NCI-H774 (cell line): ENCODE measurements at regions not wholly inside any gene's neighbourhood (a gene's known extent, or its start where the extent isn't known, plus 50 kb on each side); places are given as distances from the start of the nearest gene placed in this dataset.

Experiments used
- DNase-seq: peaks from one replicate; lab custom pipeline; 2025; lab: John Stamatoyannopoulos, UW

- DNase-seq: no peak
Measured at GRCh38 chr4:156238171-156238570, 284.5 kb upstream of the CTSO start.

GRCh38 chr4:156237231-156237630 is 283.6 kb upstream of the CTSO start:
- peak; percentile 11 for DNase-seq

- no peak for DNase-seq
Measured at GRCh38 chr4:156230176-156230575, 276.5 kb upstream of the CTSO start.

- DNase-seq: no peak
Measured at GRCh38 chr4:156228676-156229075, 275.0 kb upstream of the CTSO start.

- DNase-seq: no peak
Measured at GRCh38 chr4:156227321-156227720, 273.7 kb upstream of the CTSO start.

GRCh38 chr4:156223985-156224384 is 270.3 kb upstream of the CTSO start:
- DNase-seq: peak; percentile 5

GRCh38 chr4:156217236-156217635 is 263.6 kb upstream of the CTSO start:
- no peak for DNase-seq

- no peak for DNase-seq
Measured at GRCh38 chr4:156201050-156201449, 247.4 kb upstream of the CTSO start.

GRCh38 chr4:156198511-156198910 is 244.8 kb upstream of the CTSO start:
- no peak for DNase-seq

GRCh38 chr4:156197216-156197615 is 243.6 kb upstream of the CTSO start:
- DNase-seq: no peak

GRCh38 chr4:156196722-156197121 is 243.1 kb upstream of the CTSO start:
- no peak for DNase-seq

GRCh38 chr4:156195914-156196313 is 242.2 kb upstream of the CTSO start:
- no peak for DNase-seq

GRCh38 chr4:156194896-156195295 is 241.2 kb upstream of the CTSO start:
- no peak for DNase-seq

GRCh38 chr4:156193800-156194199 is 240.1 kb upstream of the CTSO start:
- no peak for DNase-seq

GRCh38 chr4:156193106-156193505 is 239.4 kb upstream of the CTSO start:
- DNase-seq: no peak

- no peak for DNase-seq
Measured at GRCh38 chr4:156192033-156192432, 238.4 kb upstream of the CTSO start.

GRCh38 chr4:156191044-156191781 is 237.5 kb upstream of the CTSO start:
- no peak for DNase-seq

- DNase-seq: no peak
Measured at GRCh38 chr4:156190615-156191014, 236.9 kb upstream of the CTSO start.

GRCh38 chr4:156188596-156188995 is 234.9 kb upstream of the CTSO start:
- no peak for DNase-seq

GRCh38 chr4:156186111-156186510 is 232.4 kb upstream of the CTSO start:
- DNase-seq: no peak

GRCh38 chr4:156185514-156186055 is 231.9 kb upstream of the CTSO start:
- no peak for DNase-seq

GRCh38 chr4:156182269-156182668 is 228.6 kb upstream of the CTSO start:
- DNase-seq: no peak

GRCh38 chr4:156177941-156178340 is 224.3 kb upstream of the CTSO start:
- no peak for DNase-seq

GRCh38 chr4:156176896-156177295 is 223.2 kb upstream of the CTSO start:
- no peak for DNase-seq
